PC-9 (cell line): ENCODE measurements at regions not wholly inside any gene's neighbourhood (a gene's known extent, or its start where the extent isn't known, plus 50 kb on each side); places are given as distances from the start of the nearest gene placed in this dataset.

Experiments used
- BruUV-seq: library from RNA; stranded (reverse); fragments of 400-500 nt; replicated peaks from 2 replicates; lab custom pipeline; 2021; lab: Mats Ljungman, UMichigan
- CTCF ChIA-PET: fragments of 300-600 bp; sonication (Branson Sonifier 250); formaldehyde crosslinking; loops from one replicate; lab custom pipeline; 2022; ENCODE audit warnings: antibody characterized with exemption; lab: Charles Lee
- POLR2A ChIA-PET: fragments of 300-600 bp; sonication (Branson Sonifier 250); formaldehyde crosslinking; loops from one replicate; lab custom pipeline; 2022; ENCODE audit warnings: antibody characterized with exemption; ENCODE audit not compliant: unreplicated experiment; lab: Charles Lee
- DNase-seq, 2 experiments: peaks; one replicate each; pipeline versions ENCODE4 v3.0.0 to v3.0.0-alpha.2; 2015 to 2022; ENCODE audit warnings: mixed read lengths in 1 of 2
- H2AFZ ChIP-seq: fragments of 200-600 bp; sonication (generic); 2 replicates; pipeline ENCODE4 v1.8.1; 2017; ENCODE audit warnings: antibody characterized with exemption
- H3F3A ChIP-seq: fragments of 200-600 bp; sonication (generic); 2 replicates; pipeline ENCODE4 v1.8.1; 2017; ENCODE audit warnings: antibody characterized with exemption, mild to moderate bottlenecking, low read depth; ENCODE audit not compliant: insufficient read depth
- H3K27ac ChIP-seq: fragments of 200-600 bp; sonication (generic); 2 replicates; pipeline ENCODE4 v1.6.1; 2016; ENCODE audit warnings: mixed run types
- H3K27me3 ChIP-seq: fragments of 200-600 bp; sonication (generic); 2 replicates; pipeline ENCODE4 v1.6.1; 2016; ENCODE audit warnings: low read depth, mixed run types; ENCODE audit not compliant: insufficient read depth
- H3K36me3 ChIP-seq: fragments of 200-600 bp; sonication (generic); 2 replicates; pipeline ENCODE4 v1.6.1; 2016; ENCODE audit warnings: low read depth, mixed run types
- H3K4me1 ChIP-seq: fragments of 200-600 bp; sonication (generic); replicated peaks from 2 replicates; pipeline ENCODE4 v1.6.1; 2016; ENCODE audit warnings: mixed run types; ENCODE audit not compliant: insufficient read depth
- H3K4me2 ChIP-seq: fragments of 200-600 bp; sonication (generic); 2 replicates; pipeline ENCODE4 v1.6.1; 2017; ENCODE audit warnings: mixed run types
- H3K4me3 ChIP-seq: fragments of 200-600 bp; sonication (generic); 2 replicates; pipeline ENCODE4 v1.6.1; 2016; ENCODE audit warnings: mixed run types
- H3K79me2 ChIP-seq: fragments of 200-600 bp; sonication (generic); 2 replicates; pipeline ENCODE4 v1.6.1; 2017; ENCODE audit warnings: low read depth, mixed run types
- H3K9me2 ChIP-seq: fragments of 200-600 bp; sonication (generic); 2 replicates; pipeline ENCODE4 v1.8.1; 2017; ENCODE audit warnings: mild to moderate bottlenecking; ENCODE audit not compliant: insufficient read depth
- H3K9me3 ChIP-seq: fragments of 200-600 bp; sonication (generic); 2 replicates; pipeline ENCODE4 v1.8.1; 2016; ENCODE audit warnings: low read depth; ENCODE audit not compliant: insufficient read depth
- H4K20me1 ChIP-seq: fragments of 200-600 bp; sonication (generic); 2 replicates; pipeline ENCODE4 v1.8.1; 2017; ENCODE audit not compliant: insufficient read depth
- EZH2 ChIP-seq: fragments of 200-600 bp; sonication (generic); IDR thresholded peaks from 2 replicates; pipeline ENCODE4 v1.8.0; 2017; ENCODE audit warnings: antibody characterized with exemption, low read depth
- intact Hi-C: fragments of 100-400 bp; cut with micrococcal nuclease; formaldehyde crosslinking; loops from one replicate; pipeline ENCODE4 v1.10.0; 2022; ENCODE audit not compliant: unreplicated experiment
- TF ChIP-seq, protein P1 (sequence below): fragments of 200-600 bp; sonication (generic); conservative IDR thresholded peaks from 2 replicates; pipeline ENCODE4 v1.6.1; 2017; ENCODE audit warnings: mixed run types, antibody characterized with exemption, mild to moderate bottlenecking, moderate library complexity

DNA sequence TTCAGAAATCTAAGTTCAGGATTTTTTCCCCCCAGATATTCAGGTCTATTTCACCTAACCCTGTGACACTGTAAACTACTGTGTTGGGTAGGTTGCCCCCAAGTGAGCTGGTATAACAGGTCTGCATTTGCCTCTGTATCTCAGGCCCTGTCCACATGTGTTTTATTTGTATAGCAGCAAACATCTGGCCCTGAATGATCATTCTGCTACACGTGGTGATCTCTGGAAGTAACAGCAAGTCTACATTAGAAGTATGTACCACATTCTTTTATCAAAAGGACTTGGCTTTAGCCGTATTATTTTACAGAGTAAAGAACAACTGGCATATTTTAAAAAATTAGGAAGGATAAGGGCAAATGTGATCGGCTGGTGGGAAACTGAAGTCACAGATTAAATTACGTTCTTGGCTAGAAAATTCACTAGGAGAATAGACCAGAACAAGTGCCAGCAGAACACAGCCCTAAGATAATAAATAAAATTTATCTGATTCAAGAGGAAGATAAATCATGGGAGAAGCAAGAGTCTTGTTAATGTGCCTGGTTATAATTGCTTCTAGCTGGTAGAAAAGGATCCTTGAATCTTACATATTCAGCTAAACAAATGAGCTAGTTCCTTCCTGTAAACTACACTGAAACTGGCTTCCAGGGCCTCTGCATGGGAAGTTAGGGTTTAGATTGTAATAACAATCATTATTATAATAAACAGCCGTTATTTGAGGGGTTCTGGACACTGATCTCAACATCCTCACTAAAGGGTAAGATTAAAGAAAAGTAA is 192.1 kb downstream of the SAMD5 start:
- Histone ChIP-seq H3F3A (no peaks in the 10 kb centered on the region; the same call in 1 of the 2 replicates), H3K4me1 (peaks cover 10% of the 10 kb centered on the region; the same call in 1 of the 2 replicates), H3K9me2 (no peaks in the 10 kb centered on the region), H3K27me3 (no peaks in the 10 kb centered on the region), H3K36me3 (no peaks in the 10 kb centered on the region), H3K4me2 (no peak overlapping the region), H3K27ac (no peak overlapping the region), H3K9me3 (no peaks in the 10 kb centered on the region), H4K20me1 (peaks cover 9% of the 10 kb centered on the region; the same call in 1 of the 2 replicates), H3K4me3 (no peak overlapping the region), H2AFZ (no peak overlapping the region), H3K79me2 (peaks cover 11% of the 10 kb centered on the region)
- DNase-seq, result no peak
- intact Hi-C loops, result no loop called here
- no TSS peak for BruUV-seq
- ChIA-PET POLR2A (interaction anchor here (0.5 kb wide), 1 partner anchor 1064 kb away, joined by 5 read pairs; no protein-coding TSS in a partner anchor), CTCF (no interaction called here)
- TF ChIP-seq, protein P1, sequence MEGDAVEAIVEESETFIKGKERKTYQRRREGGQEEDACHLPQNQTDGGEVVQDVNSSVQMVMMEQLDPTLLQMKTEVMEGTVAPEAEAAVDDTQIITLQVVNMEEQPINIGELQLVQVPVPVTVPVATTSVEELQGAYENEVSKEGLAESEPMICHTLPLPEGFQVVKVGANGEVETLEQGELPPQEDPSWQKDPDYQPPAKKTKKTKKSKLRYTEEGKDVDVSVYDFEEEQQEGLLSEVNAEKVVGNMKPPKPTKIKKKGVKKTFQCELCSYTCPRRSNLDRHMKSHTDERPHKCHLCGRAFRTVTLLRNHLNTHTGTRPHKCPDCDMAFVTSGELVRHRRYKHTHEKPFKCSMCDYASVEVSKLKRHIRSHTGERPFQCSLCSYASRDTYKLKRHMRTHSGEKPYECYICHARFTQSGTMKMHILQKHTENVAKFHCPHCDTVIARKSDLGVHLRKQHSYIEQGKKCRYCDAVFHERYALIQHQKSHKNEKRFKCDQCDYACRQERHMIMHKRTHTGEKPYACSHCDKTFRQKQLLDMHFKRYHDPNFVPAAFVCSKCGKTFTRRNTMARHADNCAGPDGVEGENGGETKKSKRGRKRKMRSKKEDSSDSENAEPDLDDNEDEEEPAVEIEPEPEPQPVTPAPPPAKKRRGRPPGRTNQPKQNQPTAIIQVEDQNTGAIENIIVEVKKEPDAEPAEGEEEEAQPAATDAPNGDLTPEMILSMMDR, result no peak
- no peak for TF ChIP-seq EZH2

DNA sequence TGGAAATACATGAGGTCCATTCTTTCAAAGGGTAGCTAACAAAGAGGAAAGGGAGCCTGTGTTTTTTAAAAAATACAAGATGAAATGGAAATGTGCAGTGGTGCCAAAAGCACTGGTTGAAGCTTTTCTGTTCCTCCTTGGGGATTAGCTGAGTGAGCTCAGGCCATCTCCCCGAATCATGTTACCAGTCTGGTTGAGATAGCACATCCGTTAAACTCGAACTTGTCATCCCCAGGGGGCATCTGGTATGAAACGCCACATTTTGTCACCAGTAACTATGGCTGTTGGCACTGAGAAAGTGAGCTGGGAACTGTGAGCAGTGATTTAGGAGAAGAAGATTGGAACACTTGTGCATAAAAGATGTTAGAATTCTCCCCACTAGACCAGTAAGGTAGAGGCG is 196.2 kb downstream of the SAMD5 start:
- ChIA-PET POLR2A (no interaction called here), CTCF (no interaction called here)
- intact Hi-C loops, result no loop called here
- H2AFZ ChIP-seq, result no peak overlapping the region
- DNase-seq, result no peak
- H3K4me2 ChIP-seq, result no peak overlapping the region
- H3K4me3 ChIP-seq, result no peak overlapping the region
- peaks cover 21% of the 10 kb centered on the region for H3K4me1 ChIP-seq
- peaks cover 7% of the 10 kb centered on the region for H3K79me2 ChIP-seq
- H3K27me3 ChIP-seq, result no peaks in the 10 kb centered on the region
- no peaks in the 10 kb centered on the region for H3K9me3 ChIP-seq
- peaks cover 9% of the 10 kb centered on the region; the same call in 1 of the 2 replicates for H4K20me1 ChIP-seq
- H3K9me2 ChIP-seq, result no peaks in the 10 kb centered on the region
- no peaks in the 10 kb centered on the region for H3K36me3 ChIP-seq
- no peak overlapping the region for H3K27ac ChIP-seq
- TF ChIP-seq, protein P1, result no peak
- no peak for TF ChIP-seq EZH2
- BruUV-seq, result no TSS peak
- H3F3A ChIP-seq, result peaks cover 12% of the 10 kb centered on the region; the same call in 1 of the 2 replicates

DNA sequence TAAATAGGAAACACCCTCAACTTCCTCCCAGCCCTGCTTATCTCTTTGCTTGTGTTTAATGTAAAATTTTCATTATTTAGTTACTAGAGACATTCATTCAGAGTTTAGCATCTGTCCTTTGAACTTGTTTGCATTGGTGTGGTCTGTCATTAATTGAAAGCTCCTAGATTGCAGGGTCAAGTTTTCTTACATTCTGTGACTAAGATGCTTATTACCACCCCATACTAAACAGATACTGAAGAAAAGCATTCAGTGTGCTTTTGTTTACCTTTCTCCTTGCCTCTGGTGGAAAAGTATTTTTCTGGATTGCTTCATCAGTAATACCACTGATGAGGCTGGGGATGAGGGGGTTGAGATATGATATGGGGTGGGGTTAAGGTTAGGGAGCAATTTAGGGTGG is 199.0 kb downstream of the SAMD5 start:
- intact Hi-C loops, result no loop called here
- no peak overlapping the region for H3K27ac ChIP-seq
- no peaks in the 10 kb centered on the region; the same call in 1 of the 2 replicates for H4K20me1 ChIP-seq
- H3K36me3 ChIP-seq, result no peaks in the 10 kb centered on the region
- no peaks in the 10 kb centered on the region for H3K9me3 ChIP-seq
- peaks cover 10% of the 10 kb centered on the region for H3K79me2 ChIP-seq
- TF ChIP-seq, protein P1, result no peak
- no peak for TF ChIP-seq EZH2
- no TSS peak for BruUV-seq
- H3K4me2 ChIP-seq, result no peak overlapping the region
- H2AFZ ChIP-seq, result no peak overlapping the region
- H3K27me3 ChIP-seq, result no peaks in the 10 kb centered on the region
- H3K4me3 ChIP-seq, result no peak overlapping the region
- POLR2A ChIA-PET, result no interaction called here
- peaks cover 12% of the 10 kb centered on the region; the same call in 1 of the 2 replicates for H3F3A ChIP-seq
- peak in 1 of 2 experiments; percentile 36 for DNase-seq
- H3K4me1 ChIP-seq, result peaks cover 21% of the 10 kb centered on the region
- CTCF ChIA-PET, result no interaction called here
- no peaks in the 10 kb centered on the region for H3K9me2 ChIP-seq
